K562 (cell line): ENCODE measurements at regions not wholly inside any gene's neighbourhood (a gene's known extent, or its start where the extent isn't known, plus 50 kb on each side); places are given as distances from the start of the nearest gene placed in this dataset.

Experiments used
- CTCF ChIP-seq, 3 experiments: IDR thresholded peaks in 2 of 3; conservative IDR thresholded peaks in 1 of 3; 2 replicates each; pipeline ENCODE4 v1.5.1; 2011 to 2012; ENCODE audit warnings: low read length in 3 of 3, mild to moderate bottlenecking in 3 of 3, control low read depth in 2 of 3, improper control_type of control experiment in 1 of 3, inconsistent platforms in 1 of 3, low read depth in 1 of 3, mixed read lengths in 1 of 3, moderate library complexity in 1 of 3; ENCODE audit not compliant: insufficient read depth in 2 of 3
- ETV6 ChIP-seq, 3 experiments: fragments of 150-350 bp in 1 of 3; sonication (generic) in 1 of 3; formaldehyde crosslinking in 1 of 3; IDR thresholded peaks; 2 replicates each; pipeline versions ENCODE4 v1.6.1 to v1.8.0; 2014 to 2022; ENCODE audit warnings: borderline replicate concordance in 2 of 3, low read depth in 2 of 3, antibody characterized with exemption in 1 of 3, low read length in 1 of 3, mild to moderate bottlenecking in 1 of 3, missing genetic modification reagents in 1 of 3
- TF ChIP-seq, protein P1 (sequence below): fragments of 450-650 bp; IDR thresholded peaks from 2 replicates; pipeline ENCODE4 v1.6.1; 2017; ENCODE audit warnings: antibody characterized with exemption, mild to moderate bottlenecking

DNA sequence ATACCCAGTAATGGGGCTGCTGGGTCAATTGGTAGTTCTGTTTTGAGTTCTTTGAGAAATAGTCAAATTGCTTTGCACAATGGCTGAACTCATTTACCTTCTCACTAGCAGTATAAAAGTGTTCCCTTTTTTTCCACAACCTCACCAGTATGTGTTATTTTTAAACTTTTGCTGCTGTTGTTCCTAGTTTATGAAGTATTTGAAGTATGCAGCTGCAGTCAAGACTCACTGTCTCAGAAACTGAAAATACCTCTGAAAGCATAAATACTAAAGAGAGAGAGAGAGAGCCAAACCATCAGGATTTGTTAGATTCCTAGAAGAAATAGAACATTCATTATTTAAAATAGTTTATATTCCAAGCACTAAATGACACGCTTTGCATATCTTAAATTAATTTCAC, 764.2 kb downstream of the NTRK3 start:
- TF ChIP-seq CTCF (IDR thresholded peaks at IDR 0.05 in 2 of 3, conservative IDR thresholded peaks at IDR 0.05 in 1 of 3; ENCODE audit: insufficient read depth in 2 of 3, low read depth in 1 of 3, low read length in 3 of 3) (no peak), ETV6 (IDR thresholded peaks at IDR 0.05; ENCODE audit: borderline replicate concordance in 1 of 2, low read depth in 2 of 2, low read length in 1 of 2) (no peak), ETV6 (CRISPR knock-in tag; IDR thresholded peaks at IDR 0.05; ENCODE audit: borderline replicate concordance) (no peak)
- TF ChIP-seq, protein P1, sequence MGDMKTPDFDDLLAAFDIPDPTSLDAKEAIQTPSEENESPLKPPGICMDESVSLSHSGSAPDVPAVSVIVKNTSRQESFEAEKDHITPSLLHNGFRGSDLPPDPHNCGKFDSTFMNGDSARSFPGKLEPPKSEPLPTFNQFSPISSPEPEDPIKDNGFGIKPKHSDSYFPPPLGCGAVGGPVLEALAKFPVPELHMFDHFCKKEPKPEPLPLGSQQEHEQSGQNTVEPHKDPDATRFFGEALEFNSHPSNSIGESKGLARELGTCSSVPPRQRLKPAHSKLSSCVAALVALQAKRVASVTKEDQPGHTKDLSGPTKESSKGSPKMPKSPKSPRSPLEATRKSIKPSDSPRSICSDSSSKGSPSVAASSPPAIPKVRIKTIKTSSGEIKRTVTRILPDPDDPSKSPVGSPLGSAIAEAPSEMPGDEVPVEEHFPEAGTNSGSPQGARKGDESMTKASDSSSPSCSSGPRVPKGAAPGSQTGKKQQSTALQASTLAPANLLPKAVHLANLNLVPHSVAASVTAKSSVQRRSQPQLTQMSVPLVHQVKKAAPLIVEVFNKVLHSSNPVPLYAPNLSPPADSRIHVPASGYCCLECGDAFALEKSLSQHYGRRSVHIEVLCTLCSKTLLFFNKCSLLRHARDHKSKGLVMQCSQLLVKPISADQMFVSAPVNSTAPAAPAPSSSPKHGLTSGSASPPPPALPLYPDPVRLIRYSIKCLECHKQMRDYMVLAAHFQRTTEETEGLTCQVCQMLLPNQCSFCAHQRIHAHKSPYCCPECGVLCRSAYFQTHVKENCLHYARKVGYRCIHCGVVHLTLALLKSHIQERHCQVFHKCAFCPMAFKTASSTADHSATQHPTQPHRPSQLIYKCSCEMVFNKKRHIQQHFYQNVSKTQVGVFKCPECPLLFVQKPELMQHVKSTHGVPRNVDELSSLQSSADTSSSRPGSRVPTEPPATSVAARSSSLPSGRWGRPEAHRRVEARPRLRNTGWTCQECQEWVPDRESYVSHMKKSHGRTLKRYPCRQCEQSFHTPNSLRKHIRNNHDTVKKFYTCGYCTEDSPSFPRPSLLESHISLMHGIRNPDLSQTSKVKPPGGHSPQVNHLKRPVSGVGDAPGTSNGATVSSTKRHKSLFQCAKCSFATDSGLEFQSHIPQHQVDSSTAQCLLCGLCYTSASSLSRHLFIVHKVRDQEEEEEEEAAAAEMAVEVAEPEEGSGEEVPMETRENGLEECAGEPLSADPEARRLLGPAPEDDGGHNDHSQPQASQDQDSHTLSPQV, result no peak
